ENCODE measurements at regions not wholly inside any gene's neighbourhood (a gene's known extent, or its start where the extent isn't known, plus 50 kb on each side); places are given as distances from the start of the nearest gene placed in this dataset.

DNA sequence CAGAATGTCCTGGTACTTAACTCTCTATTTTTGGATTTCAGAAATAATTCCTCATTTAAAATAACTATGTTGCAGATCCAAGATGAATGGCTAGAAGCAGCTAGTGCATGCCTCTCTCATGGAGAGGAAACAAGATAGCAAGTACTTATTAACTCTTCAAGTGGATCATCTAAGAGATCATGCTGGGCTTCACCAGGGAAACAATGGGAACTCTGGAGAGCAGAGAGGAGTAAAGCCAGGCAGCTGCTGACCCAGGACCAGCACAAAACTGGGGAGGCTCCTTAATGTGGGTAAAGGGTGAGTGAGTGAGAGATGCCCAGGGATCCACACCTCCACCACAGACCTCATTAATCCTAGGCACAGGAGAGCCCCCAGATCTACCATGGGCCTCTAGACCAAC lies 897.8 kb upstream of the ACO1 start:
- Histone ChIP-seq H2BK120ac (ENCODE audit: low read depth, low read length) (no peak overlapping the region), H3K18ac (ENCODE audit: low read depth, low read length) (no peak overlapping the region), H3K14ac (replicated peaks; ENCODE audit: low read depth, low read length) (no peak overlapping the region), H3K56ac (ENCODE audit: extremely low read depth, insufficient read depth, low read length) (no peak overlapping the region), H2BK5ac (ENCODE audit: low read depth, low read length, poor library complexity, severe bottlenecking) (no peak overlapping the region), H3K4me2 (ENCODE audit: low read depth, low read length) (no peak overlapping the region), H4K91ac (ENCODE audit: insufficient read depth, low read depth, low read length) (no peak overlapping the region), H3K23ac (ENCODE audit: low read depth, low read length) (no peak overlapping the region), H3K9me3 (ENCODE audit: control insufficient read depth, insufficient read depth, low read length) (peaks cover 6% of the 10 kb centered on the region; the same call in 1 of the 2 replicates), H3K9me1 (ENCODE audit: insufficient read depth, low read length) (no peaks in the 10 kb centered on the region), H3K79me1 (ENCODE audit: low read depth in 1 of 2, low read length in 2 of 2) (no peaks in the 10 kb centered on the region), H3K4me3 (ENCODE audit: insufficient read depth, low read depth, low read length) (no peak overlapping the region), H4K8ac (ENCODE audit: low read depth in 2 of 2, low read length in 2 of 2) (no peak overlapping the region), H2AK9ac (replicated peaks; ENCODE audit: low read depth, low read length, poor library complexity) (no peak overlapping the region), H2BK15ac (ENCODE audit: low read depth, low read length) (no peak overlapping the region), H4K20me1 (ENCODE audit: insufficient read depth, low read length) (no peaks in the 10 kb centered on the region), H3K9ac (ENCODE audit: low read depth, low read length) (no peak overlapping the region), H2BK20ac (ENCODE audit: low read depth, low read length) (no peak overlapping the region), H3K27me3 (ENCODE audit: control insufficient read depth, insufficient read depth, low read length) (no peaks in the 10 kb centered on the region), H2AFZ (replicated peaks; ENCODE audit: low read length, poor library complexity) (no peak overlapping the region), H3K4me1 (ENCODE audit: control insufficient read depth, insufficient read depth, low read length) (no peaks in the 10 kb centered on the region), H3K27ac (ENCODE audit: insufficient read depth, low read length) (no peak overlapping the region), H3K4ac (ENCODE audit: low read depth, low read length) (no peak overlapping the region), H4K5ac (ENCODE audit: low read depth, low read length) (no peak overlapping the region), H2AK5ac (ENCODE audit: low read depth, low read length) (no peak overlapping the region), H3K36me3 (ENCODE audit: control insufficient read depth, insufficient read depth, low read length) (no peaks in the 10 kb centered on the region)
- no TSS peak for BruUV-seq (replicated peaks)
- ChIA-PET POLR2A (ENCODE audit: unreplicated experiment) (no interaction called here), CTCF (no interaction called here)
- dilution Hi-C loops (cut with HindIII; ENCODE audit: low sequenced_read_pairs, unreplicated experiment) (no loop called here), in situ Hi-C loops (cut with MboI; ENCODE audit: low sequenced_read_pairs) (no loop called here), intact Hi-C loops (cut with micrococcal nuclease) (no loop called here)
- ATAC-seq (ENCODE audit: low read depth) (no peak), DNase-seq (no peak)
- TF ChIP-seq RFX5 (IDR thresholded peaks at IDR 0.05; ENCODE audit: low read depth, low read length) (no peak), MXI1 (IDR thresholded peaks at IDR 0.05; ENCODE audit: borderline replicate concordance, low read depth, low read length) (no peak), BHLHE40 (IDR thresholded peaks at IDR 0.05; ENCODE audit: low read depth, low read length) (no peak), RCOR1 (IDR thresholded peaks at IDR 0.05; ENCODE audit: insufficient replicate concordance, low read length) (no peak), MAFK (IDR thresholded peaks at IDR 0.05; ENCODE audit: low read depth, low read length) (no peak), NFE2L2 (IDR thresholded peaks at IDR 0.05; ENCODE audit: low read depth, low read length) (no peak), CHD1 (IDR thresholded peaks at IDR 0.05; ENCODE audit: low read depth, low read length) (no peak), SMC3 (IDR thresholded peaks at IDR 0.05; ENCODE audit: low read depth, low read length) (no peak), FOS (IDR thresholded peaks at IDR 0.05; ENCODE audit: low read depth, low read length) (no peak)
- TF ChIP-seq, protein P1, sequence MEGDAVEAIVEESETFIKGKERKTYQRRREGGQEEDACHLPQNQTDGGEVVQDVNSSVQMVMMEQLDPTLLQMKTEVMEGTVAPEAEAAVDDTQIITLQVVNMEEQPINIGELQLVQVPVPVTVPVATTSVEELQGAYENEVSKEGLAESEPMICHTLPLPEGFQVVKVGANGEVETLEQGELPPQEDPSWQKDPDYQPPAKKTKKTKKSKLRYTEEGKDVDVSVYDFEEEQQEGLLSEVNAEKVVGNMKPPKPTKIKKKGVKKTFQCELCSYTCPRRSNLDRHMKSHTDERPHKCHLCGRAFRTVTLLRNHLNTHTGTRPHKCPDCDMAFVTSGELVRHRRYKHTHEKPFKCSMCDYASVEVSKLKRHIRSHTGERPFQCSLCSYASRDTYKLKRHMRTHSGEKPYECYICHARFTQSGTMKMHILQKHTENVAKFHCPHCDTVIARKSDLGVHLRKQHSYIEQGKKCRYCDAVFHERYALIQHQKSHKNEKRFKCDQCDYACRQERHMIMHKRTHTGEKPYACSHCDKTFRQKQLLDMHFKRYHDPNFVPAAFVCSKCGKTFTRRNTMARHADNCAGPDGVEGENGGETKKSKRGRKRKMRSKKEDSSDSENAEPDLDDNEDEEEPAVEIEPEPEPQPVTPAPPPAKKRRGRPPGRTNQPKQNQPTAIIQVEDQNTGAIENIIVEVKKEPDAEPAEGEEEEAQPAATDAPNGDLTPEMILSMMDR (conservative IDR thresholded peaks at IDR 0.05; ENCODE audit: low read depth, low read length), result no peak
